Astrocyte (in vitro differentiated cells and primary cell): ENCODE measurements at regions not wholly inside any gene's neighbourhood (a gene's known extent, or its start where the extent isn't known, plus 50 kb on each side); places are given as distances from the start of the nearest gene placed in this dataset.
"Not testable (repeated sequence)": the region's sequence is repeated elsewhere in the genome, so short reads cannot be mapped to it uniquely, and the experiment has no call there.

Experiments
- DNase-seq: peaks from one replicate; pipeline ENCODE4 v3.0.0-alpha.2; 2010; ENCODE audit warnings: low read depth
- FAIRE-seq: peaks from 2 replicates; lab custom pipeline; 2011; peaks lifted over from hg19 to GRCh38; lab: Jason Lieb, UNC
- H2AFZ ChIP-seq: 2 replicates; pipeline ENCODE4 v1.6.0; 2012; ENCODE audit warnings: low read depth, low read length, inconsistent platforms
- H3K27ac ChIP-seq: 2 replicates; pipeline ENCODE4 v1.5.1; 2011; ENCODE audit warnings: low read depth, low read length, inconsistent platforms
- H3K27me3 ChIP-seq: 2 replicates; pipeline ENCODE4 v1.6.0; 2011; ENCODE audit warnings: low read length, inconsistent platforms; ENCODE audit not compliant: insufficient read depth
- H3K36me3 ChIP-seq: 2 replicates; pipeline ENCODE4 v1.5.1; 2011; ENCODE audit warnings: low read length, inconsistent platforms; ENCODE audit not compliant: insufficient read depth
- H3K4me1 ChIP-seq: 2 replicates; pipeline ENCODE4 v1.5.1; 2011; ENCODE audit warnings: low read length, inconsistent platforms; ENCODE audit not compliant: insufficient read depth
- H3K4me2 ChIP-seq: 2 replicates; pipeline ENCODE4 v1.6.0; 2012; ENCODE audit warnings: low read length, inconsistent platforms
- H3K4me3 ChIP-seq: 2 replicates; pipeline ENCODE4 v1.5.1; 2011; ENCODE audit warnings: low read depth, mild to moderate bottlenecking, low read length, inconsistent platforms; ENCODE audit not compliant: insufficient read depth
- H3K79me2 ChIP-seq: 2 replicates; pipeline ENCODE4 v1.6.0; 2012; ENCODE audit warnings: mild to moderate bottlenecking, low read length, inconsistent platforms; ENCODE audit not compliant: insufficient read depth
- H3K9ac ChIP-seq: 2 replicates; pipeline ENCODE4 v1.6.0; 2012; ENCODE audit warnings: mild to moderate bottlenecking, low read length, inconsistent platforms
- H3K9me3 ChIP-seq: 2 replicates; pipeline ENCODE4 v1.5.1; 2012; ENCODE audit warnings: low read depth, mild to moderate bottlenecking, low read length, inconsistent platforms; ENCODE audit not compliant: insufficient read depth
- H4K20me1 ChIP-seq: 2 replicates; pipeline ENCODE4 v1.6.0; 2012; ENCODE audit warnings: low read length, inconsistent platforms; ENCODE audit not compliant: insufficient read depth
- H3K27ac Mint-ChIP-seq: one replicate; pipeline ENCODE4 v1.8.0; 2021; ENCODE audit warnings: mild to moderate bottlenecking, mixed read lengths; ENCODE audit not compliant: unreplicated experiment
- H3K27me3 Mint-ChIP-seq: one replicate; pipeline ENCODE4 v1.8.0; 2021; ENCODE audit warnings: low read depth, mixed read lengths; ENCODE audit not compliant: unreplicated experiment
- H3K36me3 Mint-ChIP-seq: one replicate; pipeline ENCODE4 v1.8.0; 2021; ENCODE audit warnings: low read depth, mixed read lengths; ENCODE audit not compliant: unreplicated experiment
- H3K4me1 Mint-ChIP-seq: one replicate; pipeline ENCODE4 v1.8.0; 2021; ENCODE audit warnings: low read depth, mixed read lengths; ENCODE audit not compliant: unreplicated experiment
- H3K4me3 Mint-ChIP-seq: one replicate; pipeline ENCODE4 v1.8.0; 2021; ENCODE audit warnings: mild to moderate bottlenecking, moderate library complexity, mixed read lengths; ENCODE audit not compliant: unreplicated experiment
- H3K9me3 Mint-ChIP-seq: one replicate; pipeline ENCODE4 v1.8.0; 2021; ENCODE audit warnings: mild to moderate bottlenecking, mixed read lengths; ENCODE audit not compliant: unreplicated experiment
- CTCF ChIP-seq: IDR thresholded peaks from 2 replicates; pipeline ENCODE4 v1.5.1; 2011; ENCODE audit warnings: low read depth, mild to moderate bottlenecking, inconsistent platforms, low read length, moderate library complexity; ENCODE audit not compliant: insufficient read depth
- EZH2 ChIP-seq: IDR thresholded peaks from 2 replicates; pipeline ENCODE4 v1.6.1; 2012; ENCODE audit warnings: mild to moderate bottlenecking, low read length, inconsistent platforms; ENCODE audit not compliant: insufficient read depth

GRCh38 chr5:62779010-62779422, 200.4 kb downstream of the LRRC70 start:
- H3K27ac ChIP-seq, result no peak overlapping the region
- FAIRE-seq (peak; percentile 17), DNase-seq (peak; percentile 34)
- no peak overlapping the region for H2AFZ ChIP-seq
- H3K4me1 ChIP-seq, result no peaks in the 10 kb centered on the region
- no peak overlapping the region for H3K9ac ChIP-seq
- Mint-ChIP-seq H3K27me3 (no peaks in the 10 kb centered on the region), H3K4me1 (no peaks in the 10 kb centered on the region), H3K4me3 (no peak overlapping the region), H3K36me3 (no peaks in the 10 kb centered on the region), H3K27ac (no peak overlapping the region), H3K9me3 (peaks cover under 1% of the 10 kb centered on the region)
- no peaks in the 10 kb centered on the region for H3K36me3 ChIP-seq
- H3K79me2 ChIP-seq, result no peaks in the 10 kb centered on the region
- H3K27me3 ChIP-seq, result no peaks in the 10 kb centered on the region
- TF ChIP-seq CTCF, result peak; percentile 80
- TF ChIP-seq EZH2, result no peak
- no peak overlapping the region for H3K4me2 ChIP-seq
- H4K20me1 ChIP-seq, result no peaks in the 10 kb centered on the region
- H3K9me3 ChIP-seq, result no peaks in the 10 kb centered on the region
- no peak overlapping the region for H3K4me3 ChIP-seq

GRCh38 chr5:62778316-62779009, 199.8 kb downstream of the LRRC70 start:
- H3K4me1 Mint-ChIP-seq, result no peaks in the 10 kb centered on the region
- no peak for FAIRE-seq

GRCh38 chr5:62777081-62777480, 198.5 kb downstream of the LRRC70 start:
- H3K36me3 ChIP-seq, H3K27ac Mint-ChIP-seq, H3K9me3 Mint-ChIP-seq, FAIRE-seq, H3K4me1 ChIP-seq, H3K27ac ChIP-seq, H3K9me3 ChIP-seq, H3K27me3 ChIP-seq, H3K4me2 ChIP-seq, DNase-seq, H3K4me3 ChIP-seq, H3K4me3 Mint-ChIP-seq, H3K4me1 Mint-ChIP-seq, H3K79me2 ChIP-seq, H4K20me1 ChIP-seq, H3K36me3 Mint-ChIP-seq, H2AFZ ChIP-seq, H3K9ac ChIP-seq, H3K27me3 Mint-ChIP-seq: not testable (repeated sequence)

More at GRCh38 chr5:62778316-62779009, 199.8 kb downstream of the LRRC70 start:
- Mint-ChIP-seq H3K27ac (no peak overlapping the region), H3K27me3 (no peaks in the 10 kb centered on the region), H3K4me3 (no peak overlapping the region), H3K36me3 (no peaks in the 10 kb centered on the region), H3K9me3 (no peaks in the 10 kb centered on the region)
- H3K79me2 ChIP-seq, result no peaks in the 10 kb centered on the region
- no peak overlapping the region for H2AFZ ChIP-seq
- H4K20me1 ChIP-seq, result no peaks in the 10 kb centered on the region
- H3K4me1 ChIP-seq, result no peaks in the 10 kb centered on the region
- H3K36me3 ChIP-seq, result no peaks in the 10 kb centered on the region
- no peaks in the 10 kb centered on the region for H3K27me3 ChIP-seq
- no peak overlapping the region for H3K27ac ChIP-seq
- TF ChIP-seq CTCF (no peak), EZH2 (no peak)
- no peak overlapping the region for H3K4me2 ChIP-seq
- no peak overlapping the region for H3K9ac ChIP-seq
- H3K4me3 ChIP-seq, result no peak overlapping the region
- H3K9me3 ChIP-seq, result no peaks in the 10 kb centered on the region
- no peak for DNase-seq

GRCh38 chr5:62776592-62776991, 198.0 kb downstream of the LRRC70 start:
- H3K4me3 ChIP-seq, DNase-seq, FAIRE-seq, H3K4me2 ChIP-seq, H3K9ac ChIP-seq, H3K36me3 Mint-ChIP-seq, H3K27me3 Mint-ChIP-seq, H2AFZ ChIP-seq, H4K20me1 ChIP-seq, H3K27ac Mint-ChIP-seq, H3K9me3 Mint-ChIP-seq, H3K27me3 ChIP-seq, H3K36me3 ChIP-seq, H3K4me3 Mint-ChIP-seq, H3K9me3 ChIP-seq, H3K79me2 ChIP-seq, H3K27ac ChIP-seq, H3K4me1 ChIP-seq, H3K4me1 Mint-ChIP-seq: not testable (repeated sequence)
